SK-N-SH (cell line): ENCODE measurements at regions not wholly inside any gene's neighbourhood (a gene's known extent, or its start where the extent isn't known, plus 50 kb on each side); places are given as distances from the start of the nearest gene placed in this dataset.

Experiments
- FOXJ3 ChIP-seq: sonication (generic); formaldehyde crosslinking; IDR thresholded peaks from 2 replicates; pipeline ENCODE4 v1.5.1; 2020; ENCODE audit warnings: mild to moderate bottlenecking, missing genetic modification reagents
- TF ChIP-seq, protein P1 (sequence below): fragments of 200-600 bp; sonication (generic); IDR thresholded peaks from 2 replicates; pipeline ENCODE4 v1.6.1; 2017; ENCODE audit warnings: antibody characterized with exemption, mild to moderate bottlenecking, moderate library complexity

GRCh38 chr3:21020043-21020442 lies 731.0 kb downstream of the ZNF385D start:
- TF ChIP-seq FOXJ3 (CRISPR knock-in tag), result no peak
- TF ChIP-seq, protein P1, sequence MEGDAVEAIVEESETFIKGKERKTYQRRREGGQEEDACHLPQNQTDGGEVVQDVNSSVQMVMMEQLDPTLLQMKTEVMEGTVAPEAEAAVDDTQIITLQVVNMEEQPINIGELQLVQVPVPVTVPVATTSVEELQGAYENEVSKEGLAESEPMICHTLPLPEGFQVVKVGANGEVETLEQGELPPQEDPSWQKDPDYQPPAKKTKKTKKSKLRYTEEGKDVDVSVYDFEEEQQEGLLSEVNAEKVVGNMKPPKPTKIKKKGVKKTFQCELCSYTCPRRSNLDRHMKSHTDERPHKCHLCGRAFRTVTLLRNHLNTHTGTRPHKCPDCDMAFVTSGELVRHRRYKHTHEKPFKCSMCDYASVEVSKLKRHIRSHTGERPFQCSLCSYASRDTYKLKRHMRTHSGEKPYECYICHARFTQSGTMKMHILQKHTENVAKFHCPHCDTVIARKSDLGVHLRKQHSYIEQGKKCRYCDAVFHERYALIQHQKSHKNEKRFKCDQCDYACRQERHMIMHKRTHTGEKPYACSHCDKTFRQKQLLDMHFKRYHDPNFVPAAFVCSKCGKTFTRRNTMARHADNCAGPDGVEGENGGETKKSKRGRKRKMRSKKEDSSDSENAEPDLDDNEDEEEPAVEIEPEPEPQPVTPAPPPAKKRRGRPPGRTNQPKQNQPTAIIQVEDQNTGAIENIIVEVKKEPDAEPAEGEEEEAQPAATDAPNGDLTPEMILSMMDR, result no peak
